ENCODE measurements at regions not wholly inside any gene's neighbourhood (a gene's known extent, or its start where the extent isn't known, plus 50 kb on each side); places are given as distances from the start of the nearest gene placed in this dataset.

DNA sequence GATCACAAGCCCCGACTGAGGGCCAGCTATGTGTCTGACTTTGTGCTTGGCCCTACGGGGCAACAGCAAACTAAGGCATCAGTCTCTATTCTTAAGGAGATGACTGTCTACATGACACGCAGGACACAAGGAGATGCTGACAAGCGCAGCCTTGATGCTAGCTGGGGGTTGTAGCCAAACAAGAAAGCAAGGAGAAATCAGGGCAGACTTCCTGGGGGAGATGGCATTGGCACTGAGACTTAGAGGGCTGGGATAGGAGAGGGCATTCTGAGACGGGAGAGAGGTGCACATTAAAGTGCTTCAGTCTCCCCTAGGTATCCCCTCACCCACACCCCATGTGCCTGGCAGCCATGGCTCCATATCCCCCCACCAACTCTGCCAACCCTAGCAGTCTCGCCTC, 210.8 kb upstream of the POU3F1 start:
- TF ChIP-seq, protein P1, sequence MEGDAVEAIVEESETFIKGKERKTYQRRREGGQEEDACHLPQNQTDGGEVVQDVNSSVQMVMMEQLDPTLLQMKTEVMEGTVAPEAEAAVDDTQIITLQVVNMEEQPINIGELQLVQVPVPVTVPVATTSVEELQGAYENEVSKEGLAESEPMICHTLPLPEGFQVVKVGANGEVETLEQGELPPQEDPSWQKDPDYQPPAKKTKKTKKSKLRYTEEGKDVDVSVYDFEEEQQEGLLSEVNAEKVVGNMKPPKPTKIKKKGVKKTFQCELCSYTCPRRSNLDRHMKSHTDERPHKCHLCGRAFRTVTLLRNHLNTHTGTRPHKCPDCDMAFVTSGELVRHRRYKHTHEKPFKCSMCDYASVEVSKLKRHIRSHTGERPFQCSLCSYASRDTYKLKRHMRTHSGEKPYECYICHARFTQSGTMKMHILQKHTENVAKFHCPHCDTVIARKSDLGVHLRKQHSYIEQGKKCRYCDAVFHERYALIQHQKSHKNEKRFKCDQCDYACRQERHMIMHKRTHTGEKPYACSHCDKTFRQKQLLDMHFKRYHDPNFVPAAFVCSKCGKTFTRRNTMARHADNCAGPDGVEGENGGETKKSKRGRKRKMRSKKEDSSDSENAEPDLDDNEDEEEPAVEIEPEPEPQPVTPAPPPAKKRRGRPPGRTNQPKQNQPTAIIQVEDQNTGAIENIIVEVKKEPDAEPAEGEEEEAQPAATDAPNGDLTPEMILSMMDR (IDR thresholded peaks at IDR 0.05), result no peak
- TF ChIP-seq POLR2AphosphoS5 (IDR thresholded peaks at IDR 0.05), result no peak
- TF ChIP-seq EP300 (IDR thresholded peaks at IDR 0.05), result no peak
- no peak for TF ChIP-seq POLR2A (IDR thresholded peaks at IDR 0.05; ENCODE audit: low read depth)
